K562 (cell line): ENCODE measurements at regions not wholly inside any gene's neighbourhood (a gene's known extent, or its start where the extent isn't known, plus 50 kb on each side); places are given as distances from the start of the nearest gene placed in this dataset.

ENCODE experiments used
- BHLHE40 ChIP-seq: IDR thresholded peaks from 2 replicates; pipeline ENCODE4 v1.6.1; 2011; ENCODE audit warnings: low read length, improper control_type of control experiment
- CBX2 ChIP-seq: fragments of 200-600 bp; sonication (generic); IDR thresholded peaks from one replicate; pipeline ENCODE4 v1.6.1; 2012; ENCODE audit warnings: mild to moderate bottlenecking, low read length, inconsistent platforms; ENCODE audit not compliant: insufficient read depth, poor library complexity, severe bottlenecking
- CTCF ChIP-seq, 3 experiments: IDR thresholded peaks in 2 of 3; conservative IDR thresholded peaks in 1 of 3; 2 replicates each; pipeline ENCODE4 v1.5.1; 2011 to 2012; ENCODE audit warnings: low read length in 3 of 3, mild to moderate bottlenecking in 3 of 3, control low read depth in 2 of 3, improper control_type of control experiment in 1 of 3, inconsistent platforms in 1 of 3, low read depth in 1 of 3, mixed read lengths in 1 of 3, moderate library complexity in 1 of 3; ENCODE audit not compliant: insufficient read depth in 2 of 3
- GATAD2B ChIP-seq: fragments of 450-650 bp; IDR thresholded peaks from 2 replicates; pipeline ENCODE4 v1.6.1; 2017; ENCODE audit warnings: mild to moderate bottlenecking, borderline replicate concordance
- POLR2A ChIP-seq: fragments of 450-650 bp; conservative IDR thresholded peaks from 2 replicates; pipeline ENCODE4 v1.6.1; 2016
- POLR3G ChIP-seq: IDR thresholded peaks from 2 replicates; pipeline ENCODE4 v1.6.1; 2011; ENCODE audit not compliant: insufficient read length, insufficient replicate concordance; ENCODE audit errors: extremely low read depth
- U2AF1 ChIP-seq: fragments of 200-400 bp; formaldehyde crosslinking; optimal IDR thresholded peaks from 2 replicates; pipeline ENCODE3; 2017; ENCODE audit warnings: mild to moderate bottlenecking, low read depth, low read length, moderate library complexity
- ZBTB2 ChIP-seq: fragments of 450-650 bp; IDR thresholded peaks from 2 replicates; pipeline ENCODE4 v1.6.1; 2016; ENCODE audit warnings: antibody characterized with exemption
- ZFP36 ChIP-seq: fragments of 150-350 bp; IDR thresholded peaks from 2 replicates; pipeline ENCODE4 v1.6.1; 2018; ENCODE audit warnings: low read length, low read depth; ENCODE audit not compliant: partially characterized antibody
- ZNF263 ChIP-seq: sonication (generic); formaldehyde crosslinking; IDR thresholded peaks from 2 replicates; pipeline ENCODE4 v1.8.0; 2022; ENCODE audit warnings: mild to moderate bottlenecking, missing genetic modification reagents, borderline replicate concordance
- TF ChIP-seq, protein P1 (sequence below): sonication (generic); formaldehyde crosslinking; IDR thresholded peaks from 2 replicates; pipeline ENCODE4 v1.8.0; 2022; ENCODE audit warnings: missing genetic modification reagents, mild to moderate bottlenecking, borderline replicate concordance
- TF ChIP-seq, protein P2 (sequence below), 2 experiments: fragments of 450-650 bp in 1 of 2; sonication (generic) in 1 of 2; formaldehyde crosslinking in 1 of 2; IDR thresholded peaks in 1 of 2; conservative IDR thresholded peaks in 1 of 2; 2 replicates each; pipeline versions ENCODE4 v1.6.1 to v1.8.1; 2016 to 2023; ENCODE audit warnings: mild to moderate bottlenecking in 2 of 2, moderate library complexity in 2 of 2, inconsistent platforms in 1 of 2, missing genetic modification reagents in 1 of 2
- TF ChIP-seq, protein P3 (sequence below): IDR thresholded peaks from 3 replicates; pipeline ENCODE4 v1.6.1; 2011; ENCODE audit warnings: borderline replicate concordance, mild to moderate bottlenecking; ENCODE audit not compliant: insufficient read length, insufficient read depth

GRCh38 chr13:111422348-111422747, 101.9 kb downstream of the TEX29 start:
- no peak for TF ChIP-seq GATAD2B
- TF ChIP-seq CBX2 = no peak
- TF ChIP-seq POLR2A = no peak
- TF ChIP-seq, protein P1, sequence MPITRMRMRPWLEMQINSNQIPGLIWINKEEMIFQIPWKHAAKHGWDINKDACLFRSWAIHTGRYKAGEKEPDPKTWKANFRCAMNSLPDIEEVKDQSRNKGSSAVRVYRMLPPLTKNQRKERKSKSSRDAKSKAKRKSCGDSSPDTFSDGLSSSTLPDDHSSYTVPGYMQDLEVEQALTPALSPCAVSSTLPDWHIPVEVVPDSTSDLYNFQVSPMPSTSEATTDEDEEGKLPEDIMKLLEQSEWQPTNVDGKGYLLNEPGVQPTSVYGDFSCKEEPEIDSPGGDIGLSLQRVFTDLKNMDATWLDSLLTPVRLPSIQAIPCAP (CRISPR knock-in tag) = no peak
- no peak for TF ChIP-seq U2AF1
- TF ChIP-seq CTCF (IDR thresholded peaks at IDR 0.05 in 2 of 3, conservative IDR thresholded peaks at IDR 0.05 in 1 of 3; ENCODE audit: insufficient read depth in 2 of 3, low read depth in 1 of 3, low read length in 3 of 3) = no peak
- no peak for TF ChIP-seq BHLHE40
- no peak for TF ChIP-seq ZFP36
- TF ChIP-seq ZBTB2 = no peak
- TF ChIP-seq, protein P2, sequence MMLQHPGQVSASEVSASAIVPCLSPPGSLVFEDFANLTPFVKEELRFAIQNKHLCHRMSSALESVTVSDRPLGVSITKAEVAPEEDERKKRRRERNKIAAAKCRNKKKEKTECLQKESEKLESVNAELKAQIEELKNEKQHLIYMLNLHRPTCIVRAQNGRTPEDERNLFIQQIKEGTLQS (IDR thresholded peaks at IDR 0.05) = no peak
- TF ChIP-seq, protein P2 (CRISPR knock-in tag; conservative IDR thresholded peaks at IDR 0.05) = no peak
- TF ChIP-seq, protein P3, sequence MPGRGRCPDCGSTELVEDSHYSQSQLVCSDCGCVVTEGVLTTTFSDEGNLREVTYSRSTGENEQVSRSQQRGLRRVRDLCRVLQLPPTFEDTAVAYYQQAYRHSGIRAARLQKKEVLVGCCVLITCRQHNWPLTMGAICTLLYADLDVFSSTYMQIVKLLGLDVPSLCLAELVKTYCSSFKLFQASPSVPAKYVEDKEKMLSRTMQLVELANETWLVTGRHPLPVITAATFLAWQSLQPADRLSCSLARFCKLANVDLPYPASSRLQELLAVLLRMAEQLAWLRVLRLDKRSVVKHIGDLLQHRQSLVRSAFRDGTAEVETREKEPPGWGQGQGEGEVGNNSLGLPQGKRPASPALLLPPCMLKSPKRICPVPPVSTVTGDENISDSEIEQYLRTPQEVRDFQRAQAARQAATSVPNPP = no peak
- no peak for TF ChIP-seq ZNF263
- no peak for TF ChIP-seq POLR3G
